ENCODE measurements at regions not wholly inside any gene's neighbourhood (a gene's known extent, or its start where the extent isn't known, plus 50 kb on each side); places are given as distances from the start of the nearest gene placed in this dataset.

DNA sequence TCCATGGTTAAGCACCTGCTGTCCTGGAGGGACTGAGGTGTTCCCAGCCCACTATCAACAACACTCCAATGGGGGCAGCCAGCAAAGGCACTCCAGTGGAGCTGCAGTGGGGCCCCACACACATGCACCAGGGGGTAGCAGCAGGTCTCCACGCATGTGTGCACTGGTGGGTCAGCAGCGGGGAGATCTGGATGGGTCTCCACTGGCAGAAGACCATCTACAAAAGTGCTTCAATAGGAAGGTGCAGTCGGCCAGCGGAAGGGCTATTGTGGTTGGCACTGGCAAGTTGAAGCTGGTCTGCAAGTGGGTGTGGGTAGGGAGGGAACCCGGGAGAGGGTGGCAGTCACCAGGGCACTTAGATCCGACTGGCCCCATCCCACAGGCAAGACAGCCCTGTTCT is 1355.4 kb downstream of the NSUN3 start:
- DNase-seq, result no peak

DNA sequence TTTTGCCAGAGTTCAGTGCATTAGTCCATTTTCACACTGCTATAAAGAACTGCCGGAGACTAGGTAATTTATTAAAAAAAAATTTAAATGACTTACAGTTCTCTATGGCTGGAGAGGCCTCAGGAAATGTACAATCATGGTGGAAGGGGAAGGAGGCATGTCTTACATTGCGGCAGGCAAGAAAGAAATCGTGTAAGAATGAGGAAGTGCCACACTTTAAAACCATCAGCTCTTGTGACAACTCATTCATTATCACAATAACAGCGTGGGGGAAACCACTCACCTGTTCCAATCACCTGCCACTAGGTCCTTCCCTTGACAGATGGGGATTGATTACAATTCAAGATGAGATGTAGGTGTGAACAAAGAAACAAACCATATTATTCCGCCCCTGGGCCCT is 1361.4 kb downstream of the NSUN3 start:
- DNase-seq, result no peak

DNA sequence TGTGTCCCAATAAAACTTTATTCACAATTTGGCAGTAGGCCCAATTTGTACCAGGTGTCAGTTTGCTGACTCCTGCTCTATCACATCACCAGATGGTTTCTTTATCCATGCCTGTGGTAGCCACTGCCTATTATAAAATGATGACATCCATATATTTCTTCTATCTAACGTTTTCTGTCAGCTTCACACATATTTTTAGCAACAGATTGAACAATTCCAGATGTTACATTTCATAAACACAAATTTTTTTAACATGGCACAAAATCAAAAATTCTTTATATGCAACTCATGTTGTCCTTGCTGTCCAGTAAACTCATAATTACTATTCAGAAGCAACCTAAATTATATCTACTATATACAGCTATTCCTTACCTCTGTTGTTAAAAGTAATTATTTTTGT is 1371.6 kb downstream of the NSUN3 start:
- DNase-seq, result no peak

DNA sequence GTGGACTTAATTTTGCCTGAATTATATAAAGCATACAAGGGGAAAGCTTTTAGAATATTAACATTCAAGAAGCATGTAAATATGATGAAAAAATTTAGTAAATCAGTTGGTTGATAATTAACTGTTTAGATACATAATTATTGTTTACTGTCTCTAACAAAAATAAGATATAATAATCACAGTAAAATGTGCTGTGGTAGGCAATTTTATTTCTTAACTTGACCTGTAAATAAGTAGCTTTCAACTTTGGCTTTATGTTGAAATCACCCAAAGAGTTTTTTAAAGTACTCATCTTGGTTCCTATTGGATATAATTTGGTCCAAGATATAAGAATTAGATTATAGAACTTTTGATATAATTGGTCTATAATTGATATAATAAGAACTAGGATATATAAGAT is 1374.5 kb downstream of the NSUN3 start:
- DNase-seq, result no peak

DNA sequence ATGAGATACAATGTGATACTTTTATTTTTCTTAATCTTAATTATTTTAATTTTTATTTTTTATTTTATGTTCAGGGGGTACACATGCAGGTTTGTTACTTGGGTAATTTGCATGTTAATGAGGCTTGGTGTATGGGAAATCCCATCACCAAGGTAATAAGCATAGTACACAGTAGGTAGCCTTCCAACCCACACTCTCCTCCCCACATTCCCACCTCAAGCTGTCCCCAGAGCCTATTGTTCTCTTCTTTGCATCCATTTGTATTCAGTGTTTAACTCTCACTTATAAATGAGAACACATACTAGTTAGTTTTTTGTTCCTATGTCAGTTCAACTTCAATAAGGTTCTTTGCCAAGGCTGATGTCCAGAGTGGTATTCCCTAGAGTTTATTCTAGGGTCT is 1375.4 kb downstream of the NSUN3 start:
- DNase-seq, result no peak

DNA sequence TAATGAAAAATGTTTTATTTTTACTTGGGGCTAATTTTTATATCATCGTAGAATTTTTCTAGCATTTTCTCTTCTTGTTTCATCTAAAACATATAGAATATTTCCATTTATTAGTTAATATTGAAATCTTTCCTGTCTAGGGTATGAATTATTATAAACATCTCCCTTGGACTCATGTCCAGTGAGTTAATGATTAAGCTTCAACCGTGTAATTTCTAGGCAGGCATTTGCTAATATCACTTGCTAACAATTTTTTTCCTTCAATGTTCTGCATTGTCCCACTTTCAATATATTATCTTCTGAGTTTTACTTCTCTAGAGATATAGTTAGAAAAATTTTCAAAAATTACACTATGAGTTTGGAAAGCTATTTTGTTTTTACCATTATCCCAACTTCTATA is 1371.6 kb upstream of the EPHA6 start:
- DNase-seq, result no peak

DNA sequence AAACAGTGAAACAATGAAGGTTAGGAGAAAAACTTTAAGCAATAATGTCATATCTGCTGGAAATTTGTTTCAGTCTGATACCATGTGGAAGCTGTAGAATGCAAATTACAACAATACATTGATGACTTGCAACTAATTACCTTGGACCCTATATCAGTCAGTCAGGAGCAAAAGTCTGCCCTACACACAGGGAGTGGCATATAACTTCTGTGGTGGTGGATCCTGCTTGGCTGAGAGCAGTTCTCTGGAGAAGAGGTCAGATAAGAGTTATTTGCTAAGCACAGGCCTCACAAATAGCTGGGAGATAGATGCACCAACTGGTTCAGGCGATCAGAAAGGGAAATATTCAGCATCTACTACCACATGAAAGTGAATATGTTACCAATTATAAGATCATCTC is 1364.6 kb upstream of the EPHA6 start:
- DNase-seq, result no peak

DNA sequence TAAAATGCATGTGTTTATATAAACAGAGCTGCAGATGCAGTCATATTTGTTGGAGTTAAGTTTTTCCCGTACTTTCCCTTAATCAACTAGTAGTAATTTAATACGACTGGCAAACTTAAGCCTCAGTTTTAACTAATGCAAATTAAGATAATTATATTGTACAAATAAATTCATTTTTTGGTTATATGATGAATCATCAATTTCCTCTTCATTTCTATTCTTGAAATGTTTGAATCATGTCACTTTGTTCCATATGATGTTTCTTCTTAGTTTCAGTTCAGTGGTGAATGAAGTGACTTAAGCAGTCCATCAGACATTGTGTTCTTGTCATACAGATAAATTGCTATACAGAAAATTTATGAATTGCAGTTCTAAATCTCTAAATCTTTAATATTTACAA is 1361.2 kb upstream of the EPHA6 start:
- DNase-seq, result no peak

DNA sequence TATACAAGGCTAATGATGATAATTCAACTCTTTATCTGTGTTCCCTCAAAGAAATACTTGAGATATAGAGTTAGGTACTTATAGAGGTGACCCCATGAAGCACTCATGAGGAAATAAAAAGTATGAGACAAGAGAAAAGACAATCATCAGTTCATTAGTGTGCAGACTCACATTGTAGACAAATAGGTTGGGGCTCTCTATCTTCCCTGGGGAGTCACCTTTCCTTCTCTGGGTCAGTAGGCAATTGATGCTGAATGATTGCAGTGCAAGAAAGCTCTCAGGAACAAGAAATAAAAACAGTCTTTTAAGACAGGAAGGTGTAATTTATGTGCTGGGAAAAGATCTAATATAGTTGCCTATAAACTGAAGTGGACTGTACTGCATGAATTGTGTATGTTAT is 1357.6 kb upstream of the EPHA6 start:
- no peak for DNase-seq

DNA sequence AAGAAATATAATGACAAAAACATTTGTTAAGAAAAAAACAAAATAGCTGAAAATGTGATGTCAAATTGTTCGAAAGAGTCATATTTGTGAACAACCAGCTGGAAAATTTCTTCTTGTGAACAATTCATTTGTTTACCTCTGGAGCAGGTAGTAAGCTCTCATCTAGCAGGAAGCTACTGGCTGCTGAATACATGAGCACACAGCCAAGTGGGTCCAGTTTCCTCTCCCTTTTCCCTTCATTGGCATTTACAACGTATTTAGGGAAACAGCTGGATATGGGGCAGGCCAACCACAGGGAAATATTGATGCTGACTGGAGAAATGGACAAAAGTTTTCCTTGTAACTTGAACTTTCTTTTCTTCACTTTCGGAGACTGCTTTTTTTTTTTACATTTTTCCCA is 1354.7 kb upstream of the EPHA6 start:
- DNase-seq, result no peak

DNA sequence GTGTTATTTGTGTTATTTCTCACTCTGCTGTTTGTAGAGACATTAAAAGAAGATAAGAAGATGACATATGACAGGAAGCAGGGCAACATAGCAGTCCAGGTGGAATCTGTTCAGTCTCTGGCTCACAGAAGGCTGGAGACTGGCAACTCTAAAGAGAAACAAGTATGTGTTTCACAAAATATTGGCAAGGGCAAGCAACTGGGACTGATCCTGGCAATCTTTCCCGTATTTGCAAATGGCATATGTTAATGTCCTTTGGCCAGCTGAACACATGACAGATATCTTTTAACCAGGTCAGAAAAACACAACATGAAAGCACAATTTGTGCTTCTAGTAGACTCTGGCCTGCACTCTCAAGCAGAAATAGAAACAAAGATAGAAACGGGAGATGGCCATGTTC is 1354.1 kb upstream of the EPHA6 start:
- DNase-seq, result no peak

DNA sequence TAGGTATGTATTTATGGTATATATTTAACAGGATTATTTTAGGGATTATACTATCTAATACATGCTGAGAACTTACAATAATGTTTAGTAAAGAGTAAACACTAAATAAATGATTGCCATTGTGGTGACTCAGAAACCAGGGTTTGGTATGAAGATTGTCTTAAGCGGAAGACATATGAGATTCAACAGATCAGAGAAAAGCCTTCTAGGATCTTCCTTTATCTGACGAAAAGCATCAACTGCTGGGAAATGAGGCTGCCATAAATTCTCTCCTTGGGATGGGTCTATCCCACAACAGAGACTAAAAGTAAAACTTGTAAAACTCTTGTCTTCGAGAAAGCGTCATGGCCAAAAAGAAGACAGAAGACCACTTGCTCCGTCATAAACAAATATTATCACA is 1352.2 kb upstream of the EPHA6 start:
- no peak for DNase-seq

DNA sequence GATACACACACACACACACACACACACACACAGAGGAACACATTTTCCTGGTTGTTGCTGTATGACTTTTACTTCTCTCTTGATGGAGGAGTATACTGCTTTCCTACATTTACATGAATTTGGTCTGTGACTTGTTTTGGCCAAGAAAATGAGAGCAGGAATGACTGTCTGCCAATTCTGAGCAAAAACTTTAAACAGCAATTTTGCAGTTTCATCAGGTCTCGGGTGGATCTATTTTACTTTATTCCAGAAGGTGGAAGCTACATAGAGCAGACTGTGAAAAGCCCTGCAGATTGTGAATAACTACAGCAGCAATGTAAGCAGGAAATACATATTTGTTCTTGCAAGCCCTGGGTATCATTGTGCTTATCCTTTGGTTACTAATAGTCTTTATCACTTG is 1350.0 kb upstream of the EPHA6 start:
- DNase-seq, result no peak

DNA sequence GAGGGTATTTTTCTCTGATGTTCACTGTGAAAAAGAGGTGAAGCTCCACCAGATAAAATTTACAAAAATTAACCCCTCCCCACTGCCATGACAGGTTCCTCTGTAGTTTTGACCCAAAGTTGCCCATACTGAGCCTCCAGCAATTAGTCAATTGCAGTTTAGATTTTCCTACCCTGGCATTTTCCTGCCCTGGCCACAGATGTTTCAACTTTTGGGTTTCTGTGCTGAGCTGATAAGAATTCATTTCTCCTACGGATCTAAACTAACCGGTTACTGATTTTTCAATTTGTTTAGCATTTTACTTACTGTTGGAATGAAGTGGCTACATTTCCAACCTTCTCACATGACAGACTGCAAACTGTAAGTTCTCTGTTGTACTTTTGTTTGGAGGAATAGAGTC is 1346.1 kb upstream of the EPHA6 start:
- no peak for DNase-seq

DNA sequence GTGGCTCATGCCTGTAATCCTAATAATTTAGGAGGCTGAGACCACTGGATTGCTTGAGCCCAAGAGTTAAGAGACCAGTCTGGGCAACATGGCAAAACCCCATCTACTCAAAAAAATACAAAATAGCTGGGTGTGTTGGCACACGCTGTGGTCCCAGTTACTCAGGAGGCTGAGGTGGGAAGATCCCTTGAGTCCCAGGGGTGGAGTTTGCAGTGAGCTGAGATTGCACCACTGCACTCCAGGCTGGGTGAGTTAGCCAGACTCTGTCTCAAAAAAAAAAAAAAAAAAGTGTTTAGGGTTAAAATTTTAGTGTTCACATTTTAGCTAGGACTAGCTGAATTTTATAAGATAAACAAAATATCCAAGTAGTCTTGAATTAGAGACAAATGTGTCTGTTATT is 1340.1 kb upstream of the EPHA6 start:
- no peak for DNase-seq

DNA sequence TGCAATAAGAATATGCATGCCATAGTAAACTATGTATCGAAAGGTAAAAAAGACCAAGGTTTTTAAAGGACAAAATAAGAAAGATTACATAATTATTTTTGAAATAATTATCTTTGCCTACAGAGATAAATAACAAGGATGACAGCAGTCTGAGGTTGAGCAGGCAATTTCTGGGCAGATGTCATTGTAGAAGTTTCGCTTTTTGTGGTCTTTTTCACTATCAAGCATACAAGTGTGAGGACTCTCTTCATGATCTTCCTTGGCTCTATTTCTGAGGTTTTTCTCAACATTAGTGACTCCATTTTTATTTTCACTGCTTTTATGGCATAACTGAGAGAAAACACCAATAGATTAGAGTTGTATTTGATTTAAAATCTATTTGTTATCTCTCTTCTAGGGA is 1337.9 kb upstream of the EPHA6 start:
- DNase-seq, result no peak

DNA sequence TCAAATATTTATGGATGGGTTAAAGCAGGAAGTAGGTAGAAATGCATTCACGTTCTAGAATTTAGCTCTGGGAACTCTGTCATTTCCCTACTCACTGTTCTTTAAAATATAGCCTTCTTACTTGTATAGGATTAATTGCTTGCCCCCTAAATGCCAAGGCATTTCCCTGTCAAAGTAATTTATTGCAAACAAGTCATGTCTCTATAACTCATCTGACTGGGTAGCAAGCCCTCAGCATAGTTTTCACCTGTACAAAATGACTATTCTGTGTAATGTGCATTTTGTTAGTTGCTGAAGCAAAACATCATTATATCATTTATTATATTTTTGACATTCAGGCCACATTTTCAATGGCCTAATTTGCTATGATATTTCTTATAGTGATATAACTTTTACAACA is 1308.2 kb upstream of the EPHA6 start:
- DNase-seq, result no peak

DNA sequence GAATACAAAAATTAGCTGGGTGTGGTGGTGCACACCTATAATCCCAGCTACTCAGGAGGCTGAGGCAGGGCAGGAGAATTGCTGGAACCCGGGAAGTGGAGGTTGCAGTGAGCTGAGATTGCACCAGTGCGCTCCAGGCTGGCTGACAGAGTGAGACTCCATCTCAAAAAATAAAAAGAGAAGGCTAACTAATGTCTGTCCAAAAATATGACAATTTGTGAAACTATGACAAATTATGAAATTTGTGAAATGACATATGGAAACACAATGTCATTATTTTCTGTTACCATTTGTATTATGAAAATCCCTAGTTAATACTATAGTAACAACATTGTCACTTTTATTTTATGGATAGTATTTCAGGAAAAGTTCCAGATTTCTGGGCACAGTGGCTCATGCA is 1306.3 kb upstream of the EPHA6 start:
- no peak for DNase-seq

DNA sequence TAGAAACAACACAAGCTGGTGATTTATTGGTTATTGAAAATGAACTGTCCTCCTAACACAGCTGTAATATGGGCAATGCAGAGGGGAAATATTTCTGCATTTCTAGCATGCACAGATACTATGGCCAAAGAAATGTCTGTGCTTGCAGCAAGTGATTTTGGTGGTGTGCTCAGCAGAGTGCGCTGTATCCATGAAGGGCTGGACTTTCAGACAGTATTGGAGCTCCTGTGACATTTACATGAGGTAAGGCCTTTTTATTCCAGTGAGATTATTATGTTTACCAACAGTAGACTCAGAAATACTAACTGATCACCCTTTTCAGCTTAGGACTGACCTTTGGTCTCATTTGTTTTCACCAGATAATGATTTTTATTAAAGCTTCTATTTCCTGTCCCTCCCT is 1302.6 kb upstream of the EPHA6 start:
- DNase-seq, result no peak

DNA sequence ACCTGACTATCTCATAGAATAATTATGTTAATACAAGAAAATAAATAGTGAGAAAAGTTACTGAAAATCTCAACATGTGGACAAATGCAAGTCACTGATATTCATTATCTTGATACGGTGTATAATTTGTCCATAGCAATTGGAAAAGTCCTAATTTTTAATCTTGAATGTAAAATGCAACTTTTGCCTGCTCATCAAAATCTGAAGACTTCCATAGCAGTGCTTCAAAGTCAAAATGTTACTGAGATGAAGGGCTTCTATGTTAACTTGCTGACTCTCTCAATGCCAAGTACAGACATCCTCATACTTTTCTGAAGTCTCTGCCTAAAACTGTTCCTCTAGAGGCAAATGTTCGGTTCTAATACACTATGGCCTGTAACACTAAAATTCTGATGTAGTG is 1300.1 kb upstream of the EPHA6 start:
- DNase-seq, result no peak

DNA sequence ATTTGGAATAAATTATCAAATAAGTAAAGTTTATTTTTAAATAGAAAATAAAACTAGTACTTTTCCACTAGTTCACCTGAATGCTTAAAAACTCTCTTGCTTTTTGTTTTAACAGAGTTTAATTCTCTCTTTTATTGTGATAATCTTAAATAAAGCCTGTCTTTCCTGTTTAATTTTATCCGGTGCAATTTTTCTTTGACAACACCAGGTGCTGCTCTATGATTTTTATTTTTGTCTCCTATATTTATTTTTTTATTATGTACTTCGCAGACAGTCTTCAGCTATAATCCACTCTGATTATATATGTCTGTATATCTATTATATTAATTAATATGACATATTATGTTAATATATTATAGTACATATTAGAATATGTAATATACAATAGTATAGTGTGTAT is 1293.0 kb upstream of the EPHA6 start:
- DNase-seq, result no peak

DNA sequence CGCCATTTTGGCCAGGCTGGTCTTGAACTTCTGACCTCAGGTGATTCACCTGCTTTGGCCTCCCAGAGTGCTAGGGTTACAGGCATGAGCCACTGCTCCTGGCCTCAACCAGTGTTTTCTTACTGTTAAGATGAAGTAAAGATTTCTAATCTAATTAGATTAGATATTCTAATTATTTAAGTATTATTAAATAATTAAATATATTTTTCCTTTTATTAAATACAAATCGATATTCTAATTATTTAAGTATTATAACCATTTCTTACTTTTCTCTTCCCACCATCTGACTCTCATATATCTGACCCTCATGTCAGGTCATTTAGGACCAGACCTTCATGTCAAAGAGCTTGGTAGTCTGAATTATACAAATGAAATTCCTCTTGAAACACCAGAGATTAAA is 1291.9 kb upstream of the EPHA6 start:
- no peak for DNase-seq

DNA sequence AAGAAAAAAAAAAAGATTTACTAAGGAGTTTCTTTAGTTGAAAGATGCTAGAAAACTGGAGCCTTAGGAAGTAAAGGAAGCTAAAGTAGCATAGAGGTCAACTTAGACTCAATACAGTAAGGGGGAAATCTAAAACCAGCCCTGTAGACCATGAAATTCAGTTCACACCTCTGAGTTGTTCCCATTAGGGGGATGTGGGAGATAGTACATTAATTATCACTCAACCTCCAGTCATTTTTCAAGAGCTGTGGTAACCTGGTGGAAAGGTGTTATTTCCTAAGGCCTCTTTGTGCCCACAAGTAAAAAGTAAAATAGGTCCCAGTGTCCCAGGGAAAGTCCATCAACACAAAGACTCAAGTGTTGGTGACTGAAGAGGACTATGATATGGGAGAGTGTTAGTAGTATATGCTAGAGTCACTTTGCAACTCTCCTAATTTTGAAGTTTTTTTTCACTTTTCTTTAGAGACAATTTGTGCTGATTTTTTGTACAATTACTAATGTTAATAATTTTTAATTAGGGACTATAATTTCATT is 1274.4 kb upstream of the EPHA6 start:
- DNase-seq, result no peak

DNA sequence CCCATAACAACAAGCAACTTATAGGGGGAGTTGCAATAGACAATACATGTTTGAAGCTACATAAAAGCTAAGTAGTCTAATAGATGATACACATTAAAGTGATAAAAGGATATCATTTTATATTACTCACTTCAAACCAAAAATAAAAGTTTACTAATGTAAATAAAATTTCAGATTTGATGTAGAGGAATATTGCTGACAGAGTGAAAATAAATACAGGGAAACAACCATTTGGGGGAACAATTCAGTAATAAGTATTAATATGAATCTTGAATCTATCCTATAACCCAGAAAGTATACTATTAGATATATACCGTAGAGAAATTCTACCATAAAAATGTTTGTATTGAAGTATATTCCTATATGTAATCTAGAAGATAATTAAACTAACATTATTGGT is 1248.9 kb upstream of the EPHA6 start:
- DNase-seq, result no peak

DNA sequence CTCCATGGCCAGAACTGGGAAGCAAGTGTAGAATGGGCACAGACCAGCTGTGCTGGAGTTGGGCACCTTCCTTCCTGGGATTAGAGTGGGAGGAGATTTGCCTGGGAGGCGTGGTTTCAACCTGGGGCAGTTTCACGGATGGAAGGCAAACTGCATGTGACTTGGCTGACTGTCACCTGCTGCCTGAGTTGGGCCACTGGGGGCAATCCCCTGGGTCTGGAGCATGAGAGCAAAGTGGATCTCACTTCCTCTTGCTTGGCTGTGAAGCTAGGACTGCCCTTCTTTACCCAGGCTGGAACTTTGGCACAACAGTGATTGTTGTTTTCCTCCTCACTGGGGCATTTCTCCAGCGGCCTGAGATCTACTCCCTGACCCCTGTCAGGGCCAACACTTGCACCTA is 1247.0 kb upstream of the EPHA6 start:
- DNase-seq, result no peak

DNA sequence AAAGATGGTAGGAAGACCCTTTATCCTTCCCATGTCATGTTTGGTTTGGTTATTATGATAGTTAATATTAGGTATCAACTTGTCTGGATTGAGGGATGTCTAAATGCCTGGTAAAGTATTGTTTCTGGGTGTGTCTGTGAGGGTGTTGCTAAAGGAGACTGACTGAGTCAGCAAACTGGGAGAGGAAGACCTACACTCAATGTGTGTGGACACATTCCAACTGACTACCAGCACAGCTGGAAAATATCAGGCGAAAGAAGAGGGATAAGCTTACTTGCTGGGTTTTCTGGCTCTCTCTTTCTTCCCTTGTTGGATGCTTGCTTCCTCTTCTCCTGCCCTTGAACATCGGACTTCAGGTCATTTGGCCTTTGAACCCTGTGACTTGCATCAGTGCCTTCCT is 1227.6 kb upstream of the EPHA6 start:
- DNase-seq, result no peak
